HG03432 (cell line): ENCODE measurements at regions not wholly inside any gene's neighbourhood (a gene's known extent, or its start where the extent isn't known, plus 50 kb on each side); places are given as distances from the start of the nearest gene placed in this dataset.

Source experiments
- ATAC-seq: cut with Tn5 transposase; IDR thresholded peaks from one replicate; pipeline ENCODE4 v1.9.1; 2021; ENCODE audit warnings: mild to moderate bottlenecking, moderate library complexity; ENCODE audit not compliant: unreplicated experiment

- ATAC-seq: peak; percentile 10
These were observed 402.2 kb upstream of the CFAP20DC start for GRCh38 chr3:59451800-59452746.

- peak; percentile 98 for ATAC-seq
These were observed 401.3 kb upstream of the CFAP20DC start for GRCh38 chr3:59450946-59451763.

GRCh38 chr3:59450437-59450836 lies 400.6 kb upstream of the CFAP20DC start:
- no peak for ATAC-seq

GRCh38 chr3:59446775-59447465 lies 397.1 kb upstream of the CFAP20DC start:
- ATAC-seq: no peak

GRCh38 chr3:59444676-59445075 lies 394.9 kb upstream of the CFAP20DC start:
- no peak for ATAC-seq

- ATAC-seq: peak; percentile 74
These were observed 394.5 kb upstream of the CFAP20DC start for GRCh38 chr3:59444294-59444671.

- peak; percentile 22 for ATAC-seq
These were observed 393.9 kb upstream of the CFAP20DC start for GRCh38 chr3:59443618-59444293.

- ATAC-seq: no peak
These were observed 392.2 kb upstream of the CFAP20DC start for GRCh38 chr3:59442046-59442445.

GRCh38 chr3:59440285-59441028 lies 390.6 kb upstream of the CFAP20DC start:
- ATAC-seq: no peak

- ATAC-seq: no peak
These were observed 388.7 kb upstream of the CFAP20DC start for GRCh38 chr3:59438492-59438891.

- ATAC-seq: no peak
These were observed 386.5 kb upstream of the CFAP20DC start for GRCh38 chr3:59436164-59436958.

GRCh38 chr3:59433546-59433945 lies 383.7 kb upstream of the CFAP20DC start:
- no peak for ATAC-seq

GRCh38 chr3:59432665-59433064 lies 382.8 kb upstream of the CFAP20DC start:
- ATAC-seq: no peak

- no peak for ATAC-seq
These were observed 380.5 kb upstream of the CFAP20DC start for GRCh38 chr3:59430341-59430740.

- no peak for ATAC-seq
These were observed 379.4 kb upstream of the CFAP20DC start for GRCh38 chr3:59429198-59429597.

GRCh38 chr3:59426821-59427565 lies 377.2 kb upstream of the CFAP20DC start:
- no peak for ATAC-seq

- ATAC-seq: no peak
These were observed 376.1 kb upstream of the CFAP20DC start for GRCh38 chr3:59425942-59426341.

- no peak for ATAC-seq
These were observed 375.5 kb upstream of the CFAP20DC start for GRCh38 chr3:59425371-59425770.
